ENCODE measurements at regions not wholly inside any gene's neighbourhood (a gene's known extent, or its start where the extent isn't known, plus 50 kb on each side); places are given as distances from the start of the nearest gene placed in this dataset.
A peak's percentile ranks its signal among the peaks of the same experiment; 100 is the strongest.
"Not testable (repeated sequence)": the region's sequence is repeated elsewhere in the genome, so short reads cannot be mapped to it uniquely, and the experiment has no call there.

- DNase-seq: no peak
Measured at GRCh38 chr1:14365301-14365988, 233.0 kb upstream of the KAZN start.

- no peak for DNase-seq
Measured at GRCh38 chr1:14366091-14367018, 232.1 kb upstream of the KAZN start.

- no peak for DNase-seq
Measured at GRCh38 chr1:14367451-14367850, 231.0 kb upstream of the KAZN start.

- no peak for DNase-seq
Measured at GRCh38 chr1:14369526-14370213, 228.8 kb upstream of the KAZN start.

GRCh38 chr1:14371771-14372497 lies 226.6 kb upstream of the KAZN start:
- no peak for DNase-seq

- no peak for DNase-seq
Measured at GRCh38 chr1:14372526-14372925, 226.0 kb upstream of the KAZN start.

GRCh38 chr1:14373081-14373758 lies 225.3 kb upstream of the KAZN start:
- no peak for DNase-seq

GRCh38 chr1:14375226-14375625 lies 223.3 kb upstream of the KAZN start:
- DNase-seq: no peak

- DNase-seq: no peak
Measured at GRCh38 chr1:14377386-14377785, 221.1 kb upstream of the KAZN start.

- no peak for DNase-seq
Measured at GRCh38 chr1:14380408-14380807, 218.1 kb upstream of the KAZN start.

- peak; percentile 5 for DNase-seq
Measured at GRCh38 chr1:14390816-14391215, 207.7 kb upstream of the KAZN start.

- DNase-seq: no peak
Measured at GRCh38 chr1:14392161-14392858, 206.2 kb upstream of the KAZN start.

- no peak for DNase-seq
Measured at GRCh38 chr1:14392859-14393365, 205.6 kb upstream of the KAZN start.

GRCh38 chr1:14396100-14396499 lies 202.4 kb upstream of the KAZN start:
- no peak for DNase-seq

GRCh38 chr1:14403961-14404645 lies 194.4 kb upstream of the KAZN start:
- DNase-seq: no peak

- DNase-seq: no peak
Measured at GRCh38 chr1:14404862-14405301, 193.6 kb upstream of the KAZN start.

GRCh38 chr1:14412235-14412634 lies 186.2 kb upstream of the KAZN start:
- DNase-seq: no peak

GRCh38 chr1:14413819-14414490 lies 184.5 kb upstream of the KAZN start:
- DNase-seq: no peak

GRCh38 chr1:14415396-14415795 lies 183.1 kb upstream of the KAZN start:
- DNase-seq: peak; percentile 2

- not testable (repeated sequence) for DNase-seq
Measured at GRCh38 chr1:14419778-14420218, 178.7 kb upstream of the KAZN start.
